Stomach (tissue), 8 donors: ENCODE measurements at regions not wholly inside any gene's neighbourhood (a gene's known extent, or its start where the extent isn't known, plus 50 kb on each side); places are given as distances from the start of the nearest gene placed in this dataset.

ENCODE experiments used
- DNase-seq, 2 donors: peaks; one replicate each; pipeline versions ENCODE4 v3.0.0 to v3.0.0-alpha.2; 2013 to 2019
- H3K27ac ChIP-seq, 5 donors: fragments of 200-600 bp in 4 of 5; sonication (generic) in 4 of 5; one replicate each; pipeline ENCODE4 v1.5.1; 2013 to 2019; ENCODE audit warnings: mild to moderate bottlenecking in 1 of 5, moderate library complexity in 1 of 5
- H3K27me3 ChIP-seq, 3 donors: fragments of 200-600 bp; sonication (generic); one replicate each; pipeline ENCODE4 v1.5.1; 2017 to 2019; ENCODE audit warnings: mixed run types in 1 of 3
- H3K36me3 ChIP-seq, 4 donors: fragments of 200-600 bp; sonication (generic); 1 replicate in 3 of 4; 2 replicates in 1 of 4; pipeline ENCODE4 v1.5.1; 2016 to 2019
- H3K4me1 ChIP-seq, 4 donors: fragments of 200-600 bp; sonication (generic); one replicate each; pipeline ENCODE4 v1.5.1; 2016 to 2019
- H3K4me3 ChIP-seq, 4 donors: fragments of 200-600 bp; sonication (generic) in 3 of 4; one replicate each; pipeline ENCODE4 v1.5.1; 2016 to 2019; ENCODE audit warnings: mild to moderate bottlenecking in 1 of 4
- H3K9me3 ChIP-seq, 4 donors: fragments of 200-600 bp; sonication (generic); one replicate each; pipeline ENCODE4 v1.5.1; 2016 to 2019
- EP300 ChIP-seq: sonication (generic); formaldehyde crosslinking; IDR thresholded peaks from one replicate; pipeline ENCODE4 v1.6.1; 2017; ENCODE audit warnings: antibody characterized with exemption
- POLR2A ChIP-seq, 4 donors: fragments of 450-650 bp; IDR thresholded peaks; one replicate each; pipeline ENCODE4 v1.6.1; 2016; ENCODE audit warnings: antibody characterized with exemption in 4 of 4, control low read depth in 2 of 4, mild to moderate bottlenecking in 1 of 4, moderate library complexity in 1 of 4
- POLR2AphosphoS5 ChIP-seq, 3 donors: sonication (generic); formaldehyde crosslinking; IDR thresholded peaks; one replicate each; pipeline ENCODE4 v1.6.1; 2016; ENCODE audit warnings: antibody characterized with exemption in 3 of 3
- WGBS, 5 donors: extraction: QIAGEN DNeasy Blood & Tissue Kit in 3 of 5; methylation state at CpG; one replicate each; pipeline versions ENCODE4 v1.1.5 to v1.1.7; 2013 to 2018; 5-methylcytosine and 5-hydroxymethylcytosine counted together
- intact Hi-C: fragments of 100-400 bp; cut with DNase I; formaldehyde crosslinking; loops from one replicate; pipeline ENCODE4 v1.15.1; 2023; ENCODE audit warnings: low total_unique reads
- TF ChIP-seq, protein P1 (sequence below), 7 experiments: fragments of 450-650 bp in 4 of 7; fragments of 200-600 bp in 3 of 7; sonication (generic) in 3 of 7; IDR thresholded peaks; one replicate each; pipeline ENCODE4 v1.5.1; 2016 to 2019; ENCODE audit warnings: antibody characterized with exemption in 7 of 7, control low read depth in 2 of 7, mild to moderate bottlenecking in 1 of 7
- donor health status: healthy with polysubstance abuse.
- donor health status: Bipolar disorder and iron deficiency.
- donor health status: healthy.

GRCh38 chr7:125084196-125084595 lies 154.6 kb upstream of the POT1 start:
- no peaks in the 10 kb centered on the region for H3K27me3 ChIP-seq
- no peaks in the 10 kb centered on the region for H3K9me3 ChIP-seq
- no peak for TF ChIP-seq EP300
- TF ChIP-seq, protein P1, sequence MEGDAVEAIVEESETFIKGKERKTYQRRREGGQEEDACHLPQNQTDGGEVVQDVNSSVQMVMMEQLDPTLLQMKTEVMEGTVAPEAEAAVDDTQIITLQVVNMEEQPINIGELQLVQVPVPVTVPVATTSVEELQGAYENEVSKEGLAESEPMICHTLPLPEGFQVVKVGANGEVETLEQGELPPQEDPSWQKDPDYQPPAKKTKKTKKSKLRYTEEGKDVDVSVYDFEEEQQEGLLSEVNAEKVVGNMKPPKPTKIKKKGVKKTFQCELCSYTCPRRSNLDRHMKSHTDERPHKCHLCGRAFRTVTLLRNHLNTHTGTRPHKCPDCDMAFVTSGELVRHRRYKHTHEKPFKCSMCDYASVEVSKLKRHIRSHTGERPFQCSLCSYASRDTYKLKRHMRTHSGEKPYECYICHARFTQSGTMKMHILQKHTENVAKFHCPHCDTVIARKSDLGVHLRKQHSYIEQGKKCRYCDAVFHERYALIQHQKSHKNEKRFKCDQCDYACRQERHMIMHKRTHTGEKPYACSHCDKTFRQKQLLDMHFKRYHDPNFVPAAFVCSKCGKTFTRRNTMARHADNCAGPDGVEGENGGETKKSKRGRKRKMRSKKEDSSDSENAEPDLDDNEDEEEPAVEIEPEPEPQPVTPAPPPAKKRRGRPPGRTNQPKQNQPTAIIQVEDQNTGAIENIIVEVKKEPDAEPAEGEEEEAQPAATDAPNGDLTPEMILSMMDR (IDR thresholded peaks at IDR 0.05), result no peak
- no peak for TF ChIP-seq POLR2AphosphoS5 (IDR thresholded peaks at IDR 0.05)
- no peak for TF ChIP-seq POLR2A (IDR thresholded peaks at IDR 0.05)
- 49 to 62% (median 57%) methylated on average over 1 of the region's 1 CpG for WGBS, 5 donors
- H3K4me3 ChIP-seq, result no peak overlapping the region
- peak in 1 of 2 donors; percentile 1 for DNase-seq
- intact Hi-C loops, result no loop called here
- no peaks in the 10 kb centered on the region for H3K4me1 ChIP-seq
- no peak overlapping the region for H3K27ac ChIP-seq
- H3K36me3 ChIP-seq, result no peaks in the 10 kb centered on the region

GRCh38 chr7:125074141-125074540 lies 144.5 kb upstream of the POT1 start:
- intact Hi-C loops, result no loop called here
- Histone ChIP-seq H3K27me3 (no peaks in the 10 kb centered on the region), H3K4me3 (no peak overlapping the region), H3K4me1 (no peaks in the 10 kb centered on the region), H3K9me3 (peaks cover 0 to 8% (median 0%) of the 10 kb centered on the region in 4 donors), H3K36me3 (no peaks in the 10 kb centered on the region), H3K27ac (no peak overlapping the region)
- 32 to 57% (median 42%) methylated on average over 3 of the region's 3 CpGs for WGBS, 5 donors
- no peak for TF ChIP-seq POLR2A (IDR thresholded peaks at IDR 0.05)
- no peak for TF ChIP-seq EP300
- TF ChIP-seq, protein P1 (IDR thresholded peaks at IDR 0.05), result no peak
- no peak for TF ChIP-seq POLR2AphosphoS5 (IDR thresholded peaks at IDR 0.05)
- peak in 1 of 2 donors; percentile 48 for DNase-seq

GRCh38 chr7:125065546-125065945 lies 135.9 kb upstream of the POT1 start:
- H3K4me3 ChIP-seq, result no peak overlapping the region
- 86 to 98% (median 94%) methylated on average over 1 of the region's 1 CpG for WGBS, 5 donors
- peaks cover 0 to 5% (median 0%) of the 10 kb centered on the region in 4 donors for H3K4me1 ChIP-seq
- no peak overlapping the region for H3K27ac ChIP-seq
- H3K36me3 ChIP-seq, result no peaks in the 10 kb centered on the region
- DNase-seq, result no peak
- intact Hi-C loops, result no loop called here
- TF ChIP-seq, protein P1 (IDR thresholded peaks at IDR 0.05), result no peak
- TF ChIP-seq POLR2AphosphoS5 (IDR thresholded peaks at IDR 0.05), result no peak
- no peak for TF ChIP-seq EP300
- TF ChIP-seq POLR2A (IDR thresholded peaks at IDR 0.05), result no peak
- H3K27me3 ChIP-seq, result no peaks in the 10 kb centered on the region
- peaks cover 0 to 9% (median 2%) of the 10 kb centered on the region in 4 donors for H3K9me3 ChIP-seq

DNA sequence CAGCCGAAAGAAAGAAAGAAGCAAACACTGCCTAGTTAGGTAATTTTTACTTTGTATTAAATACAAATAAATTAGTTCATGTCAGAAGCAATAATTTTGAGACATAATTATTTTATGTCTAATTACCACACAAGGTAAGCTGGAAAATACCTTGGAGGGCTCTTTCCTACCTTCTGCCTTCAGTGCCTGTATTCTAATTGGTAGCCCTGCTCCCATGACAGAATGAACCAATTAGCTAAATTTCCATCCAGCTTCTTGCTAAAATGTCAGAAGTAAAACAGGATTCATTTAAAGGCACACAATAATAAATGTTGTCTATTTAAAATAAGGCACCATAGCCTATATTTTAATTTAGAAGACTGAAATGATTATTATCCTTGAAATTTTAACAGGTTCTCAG lies 135.4 kb upstream of the POT1 start:
- Histone ChIP-seq H3K36me3 (no peaks in the 10 kb centered on the region), H3K4me3 (no peak overlapping the region), H3K9me3 (peaks cover 0 to 9% (median 2%) of the 10 kb centered on the region in 4 donors), H3K4me1 (peaks cover 0 to 5% (median 0%) of the 10 kb centered on the region in 4 donors), H3K27me3 (no peaks in the 10 kb centered on the region), H3K27ac (no peak overlapping the region)
- 87 to 100% (median 94%) methylated on average over 1 of the region's 1 CpG for WGBS, 5 donors
- DNase-seq, result no peak
- intact Hi-C loops, result no loop called here
- TF ChIP-seq EP300 (no peak), POLR2A (IDR thresholded peaks at IDR 0.05) (no peak), POLR2AphosphoS5 (IDR thresholded peaks at IDR 0.05) (no peak)
- TF ChIP-seq, protein P1 (IDR thresholded peaks at IDR 0.05), result no peak
